SU-DHL-6 (cell line): ENCODE measurements at regions not wholly inside any gene's neighbourhood (a gene's known extent, or its start where the extent isn't known, plus 50 kb on each side); places are given as distances from the start of the nearest gene placed in this dataset.

ENCODE experiments used
- H2AFZ ChIP-seq: fragments of 200-600 bp; sonication (generic); 2 replicates; pipeline ENCODE4 v1.6.1; 2014; ENCODE audit warnings: low read depth, mild to moderate bottlenecking, moderate library complexity, mixed read lengths, antibody characterized with exemption, low read length; ENCODE audit not compliant: severe bottlenecking
- H3F3A ChIP-seq: fragments of 200-600 bp; shearing (Covaris generic); 2 replicates; pipeline ENCODE4 v1.6.0; 2016; ENCODE audit warnings: antibody characterized with exemption, mild to moderate bottlenecking; ENCODE audit not compliant: insufficient read depth
- H3K27ac ChIP-seq: fragments of 200-600 bp; sonication (generic); 2 replicates; pipeline ENCODE4 v1.5.1; 2016; ENCODE audit warnings: low read depth, mild to moderate bottlenecking, low read length, moderate library complexity, mixed read lengths
- H3K27me3 ChIP-seq: fragments of 200-600 bp; sonication (generic), shearing (Covaris generic); 2 replicates; pipeline ENCODE4 v1.6.0; 2014; ENCODE audit warnings: mild to moderate bottlenecking, low read length
- H3K36me3 ChIP-seq: fragments of 200-600 bp; sonication (generic); 2 replicates; pipeline ENCODE4 v1.6.1; 2014; ENCODE audit warnings: mild to moderate bottlenecking, low read length, mixed read lengths
- H3K4me2 ChIP-seq: fragments of 300-600, 200-600 bp; shearing (Covaris generic), sonication (generic); 2 replicates; pipeline ENCODE4 v1.6.0; 2014; ENCODE audit warnings: low read length, low read depth, mild to moderate bottlenecking; ENCODE audit not compliant: poor library complexity, severe bottlenecking
- H3K4me3 ChIP-seq: fragments of 200-600 bp; sonication (generic); 2 replicates; pipeline ENCODE4 v1.5.1; 2014; ENCODE audit warnings: antibody characterized with exemption, low read length, mild to moderate bottlenecking, mixed read lengths; ENCODE audit not compliant: insufficient read depth, poor library complexity, severe bottlenecking
- H3K79me2 ChIP-seq: fragments of 200-600 bp; sonication (generic); 2 replicates; pipeline ENCODE4 v1.6.1; 2014; ENCODE audit warnings: mild to moderate bottlenecking, low read length, moderate library complexity; ENCODE audit not compliant: insufficient read depth
- H3K9ac ChIP-seq: fragments of 200-600 bp; sonication (generic); 2 replicates; pipeline ENCODE4 v1.7.0; 2014; ENCODE audit warnings: mild to moderate bottlenecking, low read length
- H3K9me2 ChIP-seq: fragments of 200-600 bp; sonication (generic); replicated peaks from 2 replicates; pipeline ENCODE4 v1.6.1; 2014; ENCODE audit warnings: low read length; ENCODE audit not compliant: insufficient read depth
- H3K9me3 ChIP-seq: fragments of 200-600 bp; sonication (generic); 2 replicates; pipeline ENCODE4 v1.6.1; 2014; ENCODE audit warnings: low read length, mixed read lengths; ENCODE audit not compliant: insufficient read depth
- H4K20me1 ChIP-seq: fragments of 200-600 bp; sonication (generic); 2 replicates; pipeline ENCODE4 v1.6.1; 2014; ENCODE audit warnings: low read depth, mild to moderate bottlenecking, antibody characterized with exemption, low read length, moderate library complexity, mixed read lengths
- CTCF ChIP-seq: fragments of 200-600 bp; sonication (generic); IDR thresholded peaks from one replicate; pipeline ENCODE4 v1.5.1; 2017; ENCODE audit warnings: antibody characterized with exemption, mild to moderate bottlenecking, low read length, moderate library complexity; ENCODE audit not compliant: insufficient read depth, poor library complexity, severe bottlenecking
- EZH2phosphoT487 ChIP-seq: fragments of 200-600 bp; sonication (generic), shearing (Covaris generic); conservative IDR thresholded peaks from 2 replicates; pipeline ENCODE4 v1.6.1; 2018; ENCODE audit warnings: mild to moderate bottlenecking, antibody characterized with exemption, low read length, moderate library complexity, mixed read lengths

- Histone ChIP-seq H2AFZ (no peak overlapping the region), H3K9ac (no peak overlapping the region), H3K9me2 (no peaks in the 10 kb centered on the region), H3F3A (no peaks in the 10 kb centered on the region), H3K79me2 (no peaks in the 10 kb centered on the region), H4K20me1 (no peaks in the 10 kb centered on the region), H3K9me3 (no peaks in the 10 kb centered on the region), H3K27ac (no peak overlapping the region), H3K4me3 (no peak overlapping the region), H3K4me2 (no peak overlapping the region), H3K36me3 (no peaks in the 10 kb centered on the region), H3K27me3 (no peaks in the 10 kb centered on the region)
- no peak for TF ChIP-seq CTCF
- no peak for TF ChIP-seq EZH2phosphoT487
These were observed 361.1 kb upstream of the ZNF521 start for GRCh38 chr18:25713103-25713502.

- no peaks in the 10 kb centered on the region; the same call in 1 of the 2 replicates for H3K27me3 ChIP-seq
- no peak overlapping the region for H2AFZ ChIP-seq
- H3K9ac ChIP-seq, result no peak overlapping the region
- no peaks in the 10 kb centered on the region for H3K9me3 ChIP-seq
- TF ChIP-seq CTCF, result no peak
- TF ChIP-seq EZH2phosphoT487, result no peak
- H3K4me2 ChIP-seq, result no peak overlapping the region
- H3K36me3 ChIP-seq, result no peaks in the 10 kb centered on the region
- H3F3A ChIP-seq, result no peaks in the 10 kb centered on the region
- no peak overlapping the region for H3K27ac ChIP-seq
- H4K20me1 ChIP-seq, result no peaks in the 10 kb centered on the region
- H3K9me2 ChIP-seq, result no peaks in the 10 kb centered on the region
- H3K79me2 ChIP-seq, result no peaks in the 10 kb centered on the region
- no peak overlapping the region for H3K4me3 ChIP-seq
These were observed 359.0 kb upstream of the ZNF521 start for GRCh38 chr18:25710981-25711380.

- Histone ChIP-seq H3K36me3 (no peaks in the 10 kb centered on the region), H3K9me3 (no peaks in the 10 kb centered on the region), H3K9ac (no peak overlapping the region), H3K79me2 (no peaks in the 10 kb centered on the region), H3F3A (no peaks in the 10 kb centered on the region), H3K4me3 (no peak overlapping the region), H3K27ac (no peak overlapping the region), H4K20me1 (no peaks in the 10 kb centered on the region), H2AFZ (no peak overlapping the region), H3K4me2 (no peak overlapping the region), H3K27me3 (no peaks in the 10 kb centered on the region; the same call in 1 of the 2 replicates), H3K9me2 (no peaks in the 10 kb centered on the region)
- TF ChIP-seq EZH2phosphoT487 (no peak), CTCF (no peak)
These were observed 353.7 kb upstream of the ZNF521 start for GRCh38 chr18:25705650-25706049.
